OCI-LY3 (cell line): ENCODE measurements at regions not wholly inside any gene's neighbourhood (a gene's known extent, or its start where the extent isn't known, plus 50 kb on each side); places are given as distances from the start of the nearest gene placed in this dataset.

ENCODE experiments used
- H2AFZ ChIP-seq: fragments of 200-600, 300-600 bp; shearing (Covaris generic); 2 replicates; pipeline ENCODE4 v1.6.0; 2014; ENCODE audit warnings: antibody characterized with exemption, low read depth, low read length
- H3K27ac ChIP-seq: fragments of 200-600, 300-600 bp; sonication (generic); 2 replicates; pipeline ENCODE4 v1.5.1; 2014; ENCODE audit warnings: mild to moderate bottlenecking, low read length, moderate library complexity, mixed read lengths
- H3K27me3 ChIP-seq: fragments of 200-600, 300-600 bp; sonication (generic); 2 replicates; pipeline ENCODE4 v1.6.1; 2014; ENCODE audit warnings: low read depth, low read length, mixed read lengths
- H3K36me3 ChIP-seq: fragments of 200-600, 300-600 bp; sonication (generic); replicated peaks from 2 replicates; pipeline ENCODE3; 2014; ENCODE audit warnings: low read depth, low read length, mixed read lengths
- H3K4me1 ChIP-seq: fragments of 300-600, 200-600 bp; sonication (generic); 2 replicates; pipeline ENCODE4 v1.6.1; 2014; ENCODE audit warnings: low read length, mixed read lengths
- H3K4me2 ChIP-seq: fragments of 200-600, 300-600 bp; sonication (generic); 2 replicates; pipeline ENCODE4 v1.6.1; 2014; ENCODE audit warnings: low read length, mixed read lengths
- H3K4me3 ChIP-seq: fragments of 300-600, 200-600 bp; sonication (generic); 2 replicates; pipeline ENCODE4 v1.5.1; 2014; ENCODE audit warnings: antibody characterized with exemption, mild to moderate bottlenecking, low read length, moderate library complexity
- H3K79me2 ChIP-seq: fragments of 300-600, 200-600 bp; shearing (Covaris generic); 2 replicates; pipeline ENCODE4 v1.6.1; 2014; ENCODE audit warnings: mild to moderate bottlenecking, low read length, mixed read lengths
- H3K9ac ChIP-seq: fragments of 300-600, 200-600 bp; shearing (Covaris generic); 2 replicates; pipeline ENCODE4 v1.6.0; 2014; ENCODE audit warnings: mild to moderate bottlenecking, low read length, moderate library complexity
- H3K9me3 ChIP-seq: fragments of 200-600, 300-600 bp; shearing (Covaris generic); 2 replicates; pipeline ENCODE4 v1.6.1; 2014; ENCODE audit warnings: low read length, mixed read lengths; ENCODE audit not compliant: insufficient read depth
- H4K20me1 ChIP-seq: fragments of 200-600, 300-600 bp; sonication (generic); 2 replicates; pipeline ENCODE4 v1.6.1; 2016; ENCODE audit warnings: low read length, mixed read lengths; ENCODE audit not compliant: insufficient read depth
- EZH2phosphoT487 ChIP-seq: fragments of 200-600 bp; shearing (Covaris generic); IDR thresholded peaks from 2 replicates; pipeline ENCODE4 v1.6.1; 2018; ENCODE audit warnings: antibody characterized with exemption, mixed run types, low read depth
- TF ChIP-seq, protein P1 (sequence below): fragments of 200-600, 300-600 bp; sonication (generic); IDR thresholded peaks from 2 replicates; pipeline ENCODE4 v1.5.1; 2014; ENCODE audit warnings: antibody characterized with exemption, low read length, low read depth

GRCh38 chr1:30009720-30010119 lies 713.7 kb downstream of the MATN1 start:
- Histone ChIP-seq H3K27me3 (no peaks in the 10 kb centered on the region), H4K20me1 (no peaks in the 10 kb centered on the region), H3K79me2 (no peaks in the 10 kb centered on the region), H3K9me3 (no peaks in the 10 kb centered on the region), H3K4me3 (no peak overlapping the region), H3K4me1 (no peaks in the 10 kb centered on the region), H3K9ac (no peak overlapping the region), H3K27ac (no peak overlapping the region), H2AFZ (no peak overlapping the region), H3K4me2 (no peak overlapping the region), H3K36me3 (no peaks in the 10 kb centered on the region)
- no peak for TF ChIP-seq EZH2phosphoT487
- TF ChIP-seq, protein P1, sequence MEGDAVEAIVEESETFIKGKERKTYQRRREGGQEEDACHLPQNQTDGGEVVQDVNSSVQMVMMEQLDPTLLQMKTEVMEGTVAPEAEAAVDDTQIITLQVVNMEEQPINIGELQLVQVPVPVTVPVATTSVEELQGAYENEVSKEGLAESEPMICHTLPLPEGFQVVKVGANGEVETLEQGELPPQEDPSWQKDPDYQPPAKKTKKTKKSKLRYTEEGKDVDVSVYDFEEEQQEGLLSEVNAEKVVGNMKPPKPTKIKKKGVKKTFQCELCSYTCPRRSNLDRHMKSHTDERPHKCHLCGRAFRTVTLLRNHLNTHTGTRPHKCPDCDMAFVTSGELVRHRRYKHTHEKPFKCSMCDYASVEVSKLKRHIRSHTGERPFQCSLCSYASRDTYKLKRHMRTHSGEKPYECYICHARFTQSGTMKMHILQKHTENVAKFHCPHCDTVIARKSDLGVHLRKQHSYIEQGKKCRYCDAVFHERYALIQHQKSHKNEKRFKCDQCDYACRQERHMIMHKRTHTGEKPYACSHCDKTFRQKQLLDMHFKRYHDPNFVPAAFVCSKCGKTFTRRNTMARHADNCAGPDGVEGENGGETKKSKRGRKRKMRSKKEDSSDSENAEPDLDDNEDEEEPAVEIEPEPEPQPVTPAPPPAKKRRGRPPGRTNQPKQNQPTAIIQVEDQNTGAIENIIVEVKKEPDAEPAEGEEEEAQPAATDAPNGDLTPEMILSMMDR = no peak

GRCh38 chr1:30008998-30009657 lies 714.3 kb downstream of the MATN1 start:
- H3K27me3 ChIP-seq = no peaks in the 10 kb centered on the region
- H3K4me2 ChIP-seq = no peak overlapping the region
- TF ChIP-seq, protein P1 = no peak
- no peak for TF ChIP-seq EZH2phosphoT487
- no peaks in the 10 kb centered on the region for H3K9me3 ChIP-seq
- H4K20me1 ChIP-seq = no peaks in the 10 kb centered on the region
- no peak overlapping the region for H2AFZ ChIP-seq
- no peaks in the 10 kb centered on the region for H3K79me2 ChIP-seq
- no peak overlapping the region for H3K9ac ChIP-seq
- H3K27ac ChIP-seq = no peak overlapping the region
- H3K36me3 ChIP-seq = no peaks in the 10 kb centered on the region
- H3K4me3 ChIP-seq = no peak overlapping the region
- no peaks in the 10 kb centered on the region for H3K4me1 ChIP-seq

GRCh38 chr1:30008372-30008997 lies 714.9 kb downstream of the MATN1 start:
- no peaks in the 10 kb centered on the region for H4K20me1 ChIP-seq
- H2AFZ ChIP-seq = no peak overlapping the region
- no peak overlapping the region for H3K27ac ChIP-seq
- no peaks in the 10 kb centered on the region for H3K9me3 ChIP-seq
- no peaks in the 10 kb centered on the region for H3K36me3 ChIP-seq
- H3K27me3 ChIP-seq = no peaks in the 10 kb centered on the region
- no peaks in the 10 kb centered on the region for H3K79me2 ChIP-seq
- H3K9ac ChIP-seq = no peak overlapping the region
- H3K4me1 ChIP-seq = no peaks in the 10 kb centered on the region
- TF ChIP-seq EZH2phosphoT487 = no peak
- TF ChIP-seq, protein P1 = no peak
- H3K4me2 ChIP-seq = no peak overlapping the region
- no peak overlapping the region for H3K4me3 ChIP-seq

DNA sequence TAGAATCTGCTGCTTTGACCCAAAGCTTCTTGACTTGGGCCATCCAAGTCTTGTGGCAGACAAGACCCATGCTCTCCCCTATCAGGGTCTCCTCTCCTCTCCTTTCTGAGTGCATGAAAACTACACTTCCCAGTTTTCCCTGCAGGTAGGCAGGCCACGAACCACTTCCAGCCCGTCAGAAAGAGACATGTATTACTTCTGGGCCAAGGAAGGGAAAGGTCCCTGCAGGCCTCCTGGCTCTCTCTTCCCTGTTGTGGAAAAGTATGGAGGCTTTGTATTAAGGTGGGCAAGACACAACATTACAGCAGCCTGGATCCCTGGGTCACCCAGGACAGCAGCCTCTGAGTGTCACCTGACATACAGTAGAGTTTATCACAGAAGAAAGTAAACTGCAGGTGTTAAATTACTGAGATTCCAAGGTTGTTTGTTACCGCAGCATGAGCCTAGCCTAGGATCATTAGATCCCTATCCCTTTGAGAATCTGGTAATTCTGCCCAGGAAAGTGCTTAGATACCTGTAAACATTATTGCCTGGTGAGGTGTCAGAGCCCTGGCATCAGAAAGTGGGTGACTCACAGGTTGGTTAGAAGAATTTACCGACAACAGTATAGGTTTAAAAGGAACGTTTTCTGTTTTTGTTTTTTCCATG lies 717.3 kb downstream of the MATN1 start:
- Histone ChIP-seq H3K27me3 (no peaks in the 10 kb centered on the region), H3K4me2 (no peak overlapping the region), H3K27ac (no peak overlapping the region), H3K79me2 (no peaks in the 10 kb centered on the region), H3K4me1 (no peaks in the 10 kb centered on the region), H3K4me3 (no peak overlapping the region), H2AFZ (no peak overlapping the region), H3K9ac (no peak overlapping the region), H3K9me3 (no peaks in the 10 kb centered on the region), H3K36me3 (no peaks in the 10 kb centered on the region), H4K20me1 (no peaks in the 10 kb centered on the region)
- TF ChIP-seq EZH2phosphoT487 = no peak
- TF ChIP-seq, protein P1 = no peak
